Stimulated activated CD8-positive, alpha-beta memory T cell treated with anti-CD3 and anti-CD28 coated beads, Interleukin-7, amount 100 ng/mL, for 24 hours (primary cell): ENCODE measurements at regions not wholly inside any gene's neighbourhood (a gene's known extent, or its start where the extent isn't known, plus 50 kb on each side); places are given as distances from the start of the nearest gene placed in this dataset.

Experiments
- DNase-seq: peaks from one replicate; pipeline ENCODE4 v3.0.0-alpha.2; 2020; ENCODE audit warnings: low read depth

- DNase-seq = no peak
Measured at GRCh38 chr10:110355141-110355831, 50.6 kb upstream of the SMNDC1 start.

DNA sequence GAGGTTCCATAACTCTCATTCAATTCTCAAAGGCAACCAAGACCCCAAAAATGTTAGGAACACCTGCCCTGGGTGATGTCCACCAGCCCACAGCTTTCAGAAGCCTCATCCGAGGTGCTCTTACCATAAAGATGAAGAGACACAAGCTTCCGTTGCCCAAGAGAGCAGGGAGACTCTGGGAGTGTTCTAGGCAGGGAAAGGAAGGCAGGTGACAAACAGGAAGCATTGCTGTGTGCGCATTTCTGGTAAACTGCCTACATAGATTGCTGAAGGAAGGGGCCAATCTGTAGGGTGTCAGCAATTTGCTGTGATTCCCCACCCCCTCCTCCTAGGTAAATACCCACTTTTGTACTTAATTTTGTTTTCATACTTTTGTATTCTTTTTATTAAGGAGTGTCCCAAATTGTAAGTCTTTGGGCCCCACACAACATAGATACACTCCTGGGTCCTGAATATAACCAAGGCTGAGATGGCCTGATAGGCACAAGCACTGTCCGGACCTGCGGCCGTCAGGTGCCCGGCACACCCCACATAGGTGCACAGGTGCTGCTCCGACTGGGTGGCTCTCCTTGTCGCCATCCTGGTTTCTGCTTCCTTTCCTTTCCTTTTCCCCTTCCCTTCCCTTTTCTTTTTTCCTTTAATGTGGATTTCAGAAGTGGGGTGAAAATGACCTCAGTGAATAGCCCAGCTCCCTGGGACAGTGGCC, 51.4 kb upstream of the SMNDC1 start:
- no peak for DNase-seq

GRCh38 chr10:110356628-110357245, 52.0 kb upstream of the SMNDC1 start:
- DNase-seq = no peak

DNA sequence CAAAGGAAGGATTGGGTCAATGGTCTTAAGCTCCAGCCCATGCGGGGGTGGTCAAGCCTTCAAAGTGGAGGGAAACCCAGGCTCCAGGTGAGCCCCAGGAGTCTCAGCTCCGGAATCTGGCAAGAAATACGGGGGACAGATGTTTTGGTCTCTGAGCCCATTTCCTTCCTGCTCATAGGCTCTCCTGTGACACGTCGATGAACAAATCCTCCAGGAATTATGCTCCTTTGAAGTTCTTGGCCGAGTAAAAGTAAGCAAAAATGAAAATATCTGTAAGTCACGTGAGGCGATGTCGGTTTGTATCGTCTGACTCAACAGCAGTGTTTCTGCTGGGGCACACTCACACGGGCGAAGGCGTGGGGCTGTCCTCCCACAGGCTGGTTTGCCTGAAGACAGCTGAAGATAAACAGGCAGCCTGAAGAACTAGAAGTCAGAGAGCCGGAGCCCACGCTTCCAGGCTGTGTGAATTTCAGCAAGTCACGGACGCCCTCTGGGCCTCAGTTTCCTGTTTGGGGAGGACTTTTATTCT, 52.6 kb upstream of the SMNDC1 start:
- no peak for DNase-seq

DNA sequence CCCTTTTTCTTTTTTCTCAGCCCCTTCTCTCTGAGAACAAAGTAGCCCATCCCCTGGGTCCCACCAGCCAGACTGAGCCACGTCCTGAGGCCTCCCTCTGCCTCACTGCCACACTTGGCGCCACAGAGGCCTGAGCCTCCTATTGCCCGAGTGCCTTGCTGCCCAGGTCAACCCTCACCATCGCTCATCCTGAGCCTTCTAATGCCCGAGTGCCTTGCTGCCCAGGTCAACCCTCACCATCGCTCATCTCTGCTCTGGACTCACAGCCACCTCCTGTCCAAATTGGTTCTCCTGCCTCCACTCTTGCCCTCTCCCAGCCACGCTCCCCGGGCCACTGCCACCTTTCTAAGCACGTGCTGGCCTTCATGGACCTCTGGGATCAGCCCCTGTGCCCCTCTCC, 53.2 kb upstream of the SMNDC1 start:
- no peak for DNase-seq

- DNase-seq = no peak
Measured at GRCh38 chr10:110358278-110358677, 53.6 kb upstream of the SMNDC1 start.

- no peak for DNase-seq
Measured at GRCh38 chr10:110358869-110359629, 54.3 kb upstream of the SMNDC1 start.

- no peak for DNase-seq
Measured at GRCh38 chr10:110360857-110361474, 56.2 kb upstream of the SMNDC1 start.

DNA sequence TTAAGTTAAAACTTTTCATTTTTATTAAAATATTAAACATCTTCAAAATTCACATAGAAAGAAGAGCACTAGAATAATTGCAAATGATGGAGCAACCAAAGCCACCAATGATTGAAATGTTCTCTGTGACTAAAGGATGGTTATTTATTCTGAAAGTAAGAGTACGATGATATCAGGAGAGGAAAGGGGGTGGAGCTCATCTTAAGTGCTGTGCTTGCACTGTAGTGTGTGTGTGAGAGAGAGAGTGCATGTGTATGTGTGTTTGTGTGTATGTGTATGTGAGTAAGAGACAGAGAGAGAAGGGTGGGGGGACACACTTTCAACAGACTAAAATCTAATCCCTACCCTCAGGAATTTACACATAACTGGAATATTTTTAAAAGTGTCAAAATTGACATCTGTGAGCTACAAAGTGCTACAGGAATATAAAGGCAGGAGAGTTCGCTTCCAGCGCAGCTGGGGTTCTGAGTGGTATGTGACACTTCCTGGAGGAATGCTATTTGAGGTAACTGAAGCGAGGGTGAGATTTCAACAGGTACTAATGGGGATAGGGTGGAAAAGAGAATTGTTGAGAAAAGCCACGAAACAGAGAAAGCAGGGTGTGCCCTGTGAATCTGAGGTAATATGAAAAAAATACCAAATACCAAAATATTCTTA, 57.2 kb upstream of the SMNDC1 start:
- DNase-seq = no peak

GRCh38 chr10:110363572-110364411, 59.1 kb upstream of the SMNDC1 start:
- DNase-seq = no peak

GRCh38 chr10:110364531-110364937, 59.8 kb upstream of the SMNDC1 start:
- no peak for DNase-seq

- DNase-seq = no peak
Measured at GRCh38 chr10:110365356-110366143, 60.8 kb upstream of the SMNDC1 start.

GRCh38 chr10:110366635-110367034, 61.9 kb upstream of the SMNDC1 start:
- DNase-seq = no peak

DNA sequence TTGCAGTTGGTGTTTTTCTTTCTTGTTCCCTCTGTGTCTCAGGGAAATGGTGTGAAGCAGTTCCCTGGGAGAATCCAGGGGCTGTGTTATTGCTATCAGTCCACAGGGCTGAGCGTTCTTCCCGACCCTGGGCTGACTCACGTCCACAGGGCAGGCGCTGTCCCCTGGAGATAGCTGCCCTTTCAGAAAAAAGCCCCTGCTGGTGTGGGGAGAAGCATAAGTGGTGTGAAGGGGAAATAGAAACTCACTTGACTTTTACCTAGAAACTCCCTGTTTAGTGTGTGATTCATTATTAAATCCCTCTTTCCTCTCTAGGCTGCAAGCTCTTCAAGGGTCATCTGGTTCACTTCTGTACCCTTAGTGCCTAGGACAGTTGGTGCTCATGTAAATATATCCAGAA, 63.3 kb upstream of the SMNDC1 start:
- DNase-seq = no peak

- no peak for DNase-seq
Measured at GRCh38 chr10:110368556-110368955, 63.8 kb upstream of the SMNDC1 start.

DNA sequence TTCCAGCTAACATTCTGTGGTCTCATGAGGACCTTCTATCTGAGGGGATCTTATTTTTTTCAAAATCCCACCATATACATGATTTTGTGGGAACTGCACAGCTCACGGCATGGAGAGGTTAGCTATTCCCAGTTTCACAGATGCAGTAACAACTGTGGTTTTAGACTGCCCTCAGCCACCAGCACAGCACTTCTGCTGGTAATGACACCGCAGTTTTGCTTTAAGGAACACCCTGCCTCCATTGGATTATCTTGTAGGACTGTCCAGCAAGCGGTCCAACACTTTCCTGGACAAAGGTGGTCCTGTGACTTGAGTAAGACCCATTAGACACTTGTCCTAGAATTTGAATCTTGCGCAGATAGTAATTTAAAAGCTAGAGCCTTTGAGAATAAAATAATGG, 65.3 kb upstream of the SMNDC1 start:
- DNase-seq = no peak

DNA sequence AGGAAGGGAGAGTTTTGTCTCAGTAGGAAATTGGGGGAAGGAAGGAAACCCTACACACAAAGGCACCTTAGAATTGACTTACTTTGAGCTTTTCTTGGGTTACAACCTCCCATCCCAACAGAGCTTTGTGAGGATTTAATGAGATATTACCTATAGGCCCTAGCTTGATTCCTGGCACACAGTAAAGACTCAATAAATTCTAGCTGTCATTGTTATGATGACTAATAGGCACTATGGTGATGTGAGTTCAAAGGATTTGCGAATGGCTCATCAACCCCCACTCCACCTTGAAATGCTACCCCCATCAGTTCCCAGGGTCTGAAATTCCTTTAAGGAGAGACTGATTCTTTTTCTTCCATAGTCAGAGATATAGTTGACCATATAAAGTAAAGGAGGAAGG, 67.9 kb upstream of the SMNDC1 start:
- no peak for DNase-seq

DNA sequence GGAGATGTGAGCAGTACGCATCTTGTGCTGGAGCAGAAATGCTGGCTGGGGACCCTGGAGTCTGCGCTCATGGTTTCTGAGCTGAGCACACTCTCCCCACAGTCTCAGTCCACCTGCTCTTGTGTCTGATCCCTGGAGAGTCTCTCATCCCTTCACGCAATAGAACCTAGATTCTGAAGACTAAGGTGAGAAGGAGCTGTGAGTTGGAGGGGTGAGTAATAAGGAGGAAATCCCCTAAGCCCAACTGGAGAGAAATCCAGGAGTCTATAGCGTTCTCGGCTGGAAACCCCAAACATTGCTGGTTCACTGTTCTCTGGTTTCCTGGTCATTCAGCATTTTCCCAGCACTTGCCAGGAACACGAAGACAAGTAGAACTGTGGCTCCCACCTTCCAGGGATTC, 68.3 kb upstream of the SMNDC1 start:
- DNase-seq = no peak

DNA sequence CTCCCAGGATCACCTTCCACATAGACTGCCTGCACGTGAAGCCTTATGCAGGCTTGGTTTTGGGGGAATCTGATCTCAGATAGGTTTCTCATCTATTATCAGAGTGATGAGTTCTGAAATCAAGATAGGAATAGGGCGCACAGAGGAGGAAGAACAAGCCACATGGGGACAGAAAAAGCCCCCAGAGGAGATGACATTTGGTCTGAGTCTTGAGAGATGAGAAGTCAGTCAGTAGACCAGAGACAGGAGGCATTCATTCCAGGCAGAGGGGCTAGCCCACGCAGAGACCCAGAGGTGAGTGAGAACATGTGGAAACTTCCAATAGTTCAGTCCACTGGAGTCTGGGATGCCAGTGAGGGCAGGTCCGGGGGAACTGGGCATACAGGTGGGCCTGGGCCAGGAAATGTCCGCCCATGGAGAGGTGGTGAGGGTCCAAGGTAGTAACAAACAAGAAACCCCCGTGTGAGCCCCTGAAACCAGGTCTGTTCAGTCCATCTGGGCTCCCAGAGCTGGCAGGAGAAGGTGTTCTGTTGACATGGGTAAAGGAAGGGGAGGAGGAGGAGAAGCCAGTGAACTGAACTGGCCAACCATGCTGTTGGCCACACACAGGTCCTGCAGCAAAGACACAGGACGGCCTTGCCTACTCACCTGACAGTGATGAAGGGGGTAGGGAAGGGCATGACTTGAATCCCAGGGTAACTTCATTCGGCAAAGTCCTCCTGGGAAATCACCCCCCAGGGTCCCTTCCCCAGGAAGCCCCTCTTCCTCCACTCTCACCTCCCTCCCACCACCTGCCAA, 69.3 kb upstream of the SMNDC1 start:
- no peak for DNase-seq
